HCT116 (cell line): ENCODE measurements at regions not wholly inside any gene's neighbourhood (a gene's known extent, or its start where the extent isn't known, plus 50 kb on each side); places are given as distances from the start of the nearest gene placed in this dataset.

Experiments used
- ATAC-seq: fragments of 200-7000 bp; cut with Tn5 transposase; 2 replicates; pipeline ENCODE4 v1.9.1; 2020; ENCODE audit warnings: mild to moderate bottlenecking, moderate library complexity
- BruUV-seq: library from RNA; stranded (reverse); fragments of 400-500 nt; replicated peaks from 2 replicates; lab custom pipeline; 2021; lab: Mats Ljungman, UMichigan
- CTCF ChIA-PET: fragments of 300-600 bp; sonication (Branson Sonifier 250); formaldehyde crosslinking; loops from one replicate; lab custom pipeline; 2021; ENCODE audit warnings: antibody characterized with exemption; lab: Charles Lee
- POLR2A ChIA-PET: fragments of 300-600, 350-600 bp; sonication (Branson Sonifier 250); formaldehyde crosslinking; loops from one replicate; lab custom pipeline; 2021; ENCODE audit warnings: antibody characterized with exemption; lab: Charles Lee
- RAD21 ChIA-PET, 2 experiments: fragments of 300-600 bp; sonication (Branson Sonifier 250); formaldehyde crosslinking; loops; one replicate each; lab custom pipeline; 2023; ENCODE audit warnings: low total read pairs in 2 of 2; ENCODE audit not compliant: uncharacterized antibody in 2 of 2, unreplicated experiment in 2 of 2, low non-redundant PET in 1 of 2; lab: Charles Lee
- DNase-seq: peaks from one replicate; pipeline ENCODE4 v3.0.0-alpha.2; 2010; ENCODE audit warnings: low read depth, low spot score
- H2AFZ ChIP-seq: fragments of 200-600 bp; shearing (Covaris generic), sonication (generic); 2 replicates; pipeline ENCODE4 v1.6.1; 2017; ENCODE audit warnings: low read depth, mixed run types, mixed read lengths, antibody characterized with exemption, low read length; ENCODE audit not compliant: poor library complexity, severe bottlenecking
- H3K27ac ChIP-seq: 2 replicates; pipeline ENCODE4 v1.5.1; 2012; ENCODE audit warnings: low read depth, low read length
- H3K27me3 ChIP-seq: fragments of 200-600 bp; sonication (generic); 2 replicates; pipeline ENCODE4 v1.6.1; 2016; ENCODE audit warnings: mixed run types, low read length, mixed read lengths; ENCODE audit not compliant: insufficient read depth
- H3K36me3 ChIP-seq, 2 experiments: fragments of 200-500 bp in 1 of 2; fragments of 200-600 bp in 1 of 2; sonication (Bioruptor generic) in 1 of 2; sonication (generic) in 1 of 2; 2 replicates each; pipeline versions ENCODE4 v1.5.1 to v1.6.1; 2014 to 2016; ENCODE audit warnings: low read length in 2 of 2, inconsistent platforms in 1 of 2, mixed read lengths in 1 of 2, mixed run types in 1 of 2; ENCODE audit not compliant: insufficient read depth in 2 of 2, control insufficient read depth in 1 of 2
- H3K4me1 ChIP-seq, 2 experiments: fragments of 200-600 bp in 1 of 2; sonication (generic) in 1 of 2; 2 replicates each; pipeline versions ENCODE4 v1.5.1 to v1.6.1; 2012 to 2017; ENCODE audit warnings: low read length in 2 of 2, inconsistent platforms in 1 of 2, mild to moderate bottlenecking in 1 of 2, mixed read lengths in 1 of 2, mixed run types in 1 of 2, moderate library complexity in 1 of 2; ENCODE audit not compliant: insufficient read depth in 2 of 2, control insufficient read depth in 1 of 2
- H3K4me2 ChIP-seq: fragments of 200-600 bp; sonication (generic); 2 replicates; pipeline ENCODE4 v1.6.1; 2017; ENCODE audit warnings: mixed run types, low read length, mixed read lengths
- H3K4me3 ChIP-seq, 2 experiments: fragments of 200-600 bp in 1 of 2; sonication (generic) in 1 of 2; replicated peaks in 1 of 2; 2 replicates each; pipeline ENCODE4 v1.5.1; 2011 to 2016; ENCODE audit warnings: low read length in 2 of 2, control low read depth in 1 of 2, low read depth in 1 of 2, mild to moderate bottlenecking in 1 of 2, mixed read lengths in 1 of 2, mixed run types in 1 of 2
- H3K79me2 ChIP-seq: fragments of 200-600 bp; sonication (generic); 2 replicates; pipeline ENCODE4 v1.6.1; 2017; ENCODE audit warnings: mild to moderate bottlenecking, mixed run types, low read length, moderate library complexity, mixed read lengths; ENCODE audit not compliant: insufficient read depth
- H3K9ac ChIP-seq: fragments of 200-600 bp; sonication (generic); 2 replicates; pipeline ENCODE4 v1.6.1; 2016; ENCODE audit warnings: low read length, mixed read lengths
- H3K9me2 ChIP-seq: fragments of 200-600 bp; sonication (generic), shearing (Covaris generic); 2 replicates; pipeline ENCODE4 v1.6.1; 2017; ENCODE audit warnings: mixed run types, mild to moderate bottlenecking, moderate library complexity; ENCODE audit not compliant: insufficient read depth
- H3K9me3 ChIP-seq, 2 experiments: fragments of 200-500 bp in 1 of 2; fragments of 200-600 bp in 1 of 2; sonication (Bioruptor generic) in 1 of 2; sonication (generic) in 1 of 2; 2 replicates each; pipeline ENCODE4 v1.6.1; 2014 to 2017; ENCODE audit warnings: low read length in 2 of 2, mixed read lengths in 2 of 2, inconsistent platforms in 1 of 2, low read depth in 1 of 2, mild to moderate bottlenecking in 1 of 2, mixed run types in 1 of 2, moderate library complexity in 1 of 2; ENCODE audit not compliant: control insufficient read depth in 1 of 2, insufficient read depth in 1 of 2
- H4K20me1 ChIP-seq: fragments of 200-600 bp; sonication (generic), shearing (Covaris generic); 2 replicates; pipeline ENCODE4 v1.6.1; 2017; ENCODE audit warnings: mixed run types, mild to moderate bottlenecking, moderate library complexity; ENCODE audit not compliant: insufficient read depth
- CBX3 ChIP-seq: IDR thresholded peaks from 2 replicates; pipeline ENCODE4 v1.6.1; 2012; ENCODE audit warnings: low read depth
- CEBPB ChIP-seq: IDR thresholded peaks from 2 replicates; pipeline ENCODE4 v1.6.1; 2012; ENCODE audit warnings: low read depth
- JUND ChIP-seq: IDR thresholded peaks from 2 replicates; pipeline ENCODE4 v1.6.1; 2012
- POLR2A ChIP-seq: IDR thresholded peaks from 2 replicates; pipeline ENCODE4 v1.7.0; 2011; ENCODE audit warnings: borderline replicate concordance; ENCODE audit not compliant: insufficient read depth, insufficient read length; ENCODE audit errors: extremely low read depth
- POLR2AphosphoS5 ChIP-seq: IDR thresholded peaks from 2 replicates; pipeline ENCODE4 v1.6.1; 2011; ENCODE audit warnings: mild to moderate bottlenecking, low read depth, low read length, moderate library complexity
- SIN3A ChIP-seq: IDR thresholded peaks from 2 replicates; pipeline ENCODE4 v1.6.1; 2012; ENCODE audit warnings: low read depth
- SRF ChIP-seq: IDR thresholded peaks from 2 replicates; pipeline ENCODE4 v1.6.1; 2012; ENCODE audit warnings: low read depth
- TCF7L2 ChIP-seq: IDR thresholded peaks from 2 replicates; pipeline ENCODE4 v1.7.0; 2011; ENCODE audit warnings: borderline replicate concordance, inconsistent platforms; ENCODE audit not compliant: insufficient read depth, insufficient read length; ENCODE audit errors: extremely low read depth
- ZFX ChIP-seq: fragments of 450-650 bp; IDR thresholded peaks from 2 replicates; pipeline ENCODE4 v1.6.1; 2017
- intact Hi-C: fragments of 100-400 bp; cut with micrococcal nuclease; formaldehyde crosslinking; loops from 2 replicates; pipeline ENCODE4 v1.10.0; 2022
- TF ChIP-seq, protein P1 (sequence below): IDR thresholded peaks from 2 replicates; pipeline ENCODE4 v1.6.1; 2011; ENCODE audit warnings: mild to moderate bottlenecking, low read length, moderate library complexity; ENCODE audit not compliant: insufficient replicate concordance; ENCODE audit errors: extremely low read depth

DNA sequence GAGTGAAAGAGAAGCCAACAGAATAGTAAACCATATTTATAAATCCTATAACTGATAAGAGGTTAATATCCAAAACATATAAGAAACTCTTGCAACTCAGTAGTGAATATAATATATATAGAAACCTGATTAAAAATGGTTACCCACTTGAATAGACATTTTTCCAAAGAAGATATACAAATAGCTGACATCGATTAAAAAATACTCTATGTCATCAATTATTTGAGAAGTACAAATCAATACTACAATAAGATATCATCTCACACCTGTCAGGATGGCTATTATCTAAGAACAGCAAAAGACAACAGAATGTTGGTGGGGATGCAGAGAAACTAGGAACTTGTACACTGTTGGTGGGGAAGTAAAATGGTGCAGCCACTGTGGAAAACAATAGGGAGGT lies 254.4 kb downstream of the PPARGC1A start (continued):
- TF ChIP-seq, protein P1, sequence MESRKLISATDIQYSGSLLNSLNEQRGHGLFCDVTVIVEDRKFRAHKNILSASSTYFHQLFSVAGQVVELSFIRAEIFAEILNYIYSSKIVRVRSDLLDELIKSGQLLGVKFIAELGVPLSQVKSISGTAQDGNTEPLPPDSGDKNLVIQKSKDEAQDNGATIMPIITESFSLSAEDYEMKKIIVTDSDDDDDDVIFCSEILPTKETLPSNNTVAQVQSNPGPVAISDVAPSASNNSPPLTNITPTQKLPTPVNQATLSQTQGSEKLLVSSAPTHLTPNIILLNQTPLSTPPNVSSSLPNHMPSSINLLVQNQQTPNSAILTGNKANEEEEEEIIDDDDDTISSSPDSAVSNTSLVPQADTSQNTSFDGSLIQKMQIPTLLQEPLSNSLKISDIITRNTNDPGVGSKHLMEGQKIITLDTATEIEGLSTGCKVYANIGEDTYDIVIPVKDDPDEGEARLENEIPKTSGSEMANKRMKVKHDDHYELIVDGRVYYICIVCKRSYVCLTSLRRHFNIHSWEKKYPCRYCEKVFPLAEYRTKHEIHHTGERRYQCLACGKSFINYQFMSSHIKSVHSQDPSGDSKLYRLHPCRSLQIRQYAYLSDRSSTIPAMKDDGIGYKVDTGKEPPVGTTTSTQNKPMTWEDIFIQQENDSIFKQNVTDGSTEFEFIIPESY = no peak
- TF ChIP-seq CEBPB = no peak

DNA sequence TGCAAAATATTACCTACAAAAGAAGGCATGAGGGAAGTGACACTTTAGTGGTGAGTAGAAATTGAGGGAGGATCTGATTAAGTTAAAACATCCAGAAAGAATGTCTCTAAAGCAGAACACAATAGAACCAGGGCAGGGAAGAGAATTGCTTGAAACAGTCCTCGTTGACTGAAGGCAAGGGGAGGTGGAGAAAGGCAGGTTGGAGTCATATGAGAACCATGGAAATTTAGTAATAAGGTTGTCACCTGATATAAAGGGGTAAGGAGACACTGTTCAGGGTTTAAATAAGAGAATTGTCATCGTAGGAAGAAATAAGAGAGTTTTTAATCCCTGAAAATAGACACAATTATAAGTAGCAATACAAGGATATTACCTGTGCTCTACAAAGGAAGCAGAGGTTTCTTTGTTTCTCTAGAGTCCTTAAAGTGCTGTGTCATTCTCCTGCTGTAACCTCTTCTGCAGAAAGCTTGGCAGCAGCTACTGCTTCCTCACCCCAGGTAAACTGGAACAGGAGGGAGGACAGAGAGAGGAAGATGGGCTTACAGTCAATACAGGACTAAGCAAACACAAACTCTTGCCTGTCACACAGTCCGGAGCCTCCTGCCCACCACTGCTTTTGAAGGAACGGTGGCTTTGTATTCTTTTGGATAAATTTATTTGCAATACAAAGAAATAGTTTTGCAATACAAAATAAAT lies 258.4 kb downstream of the PPARGC1A start:
- Histone ChIP-seq H4K20me1 (no peaks in the 10 kb centered on the region), H3K36me3 (no peaks in the 10 kb centered on the region), H3K9ac (no peak overlapping the region), H3K9me2 (no peaks in the 10 kb centered on the region), H2AFZ (no peak overlapping the region), H3K27me3 (no peaks in the 10 kb centered on the region), H3K27ac (no peak overlapping the region), H3K79me2 (no peaks in the 10 kb centered on the region), H3K4me1 (no peaks in the 10 kb centered on the region), H3K4me2 (no peak overlapping the region), H3K4me3 (no peak overlapping the region), H3K9me3 (peaks cover 9 to 20% of the 10 kb centered on the region in 2 experiments; a peak in 2 of 4 replicates)
- no peak for DNase-seq
- TF ChIP-seq POLR2A (no peak), TCF7L2 (no peak), POLR2AphosphoS5 (no peak), CBX3 (no peak), SIN3A (no peak), ZFX (no peak), JUND (no peak), SRF (no peak)
- TF ChIP-seq, protein P1 = no peak
- no TSS peak for BruUV-seq
- ChIA-PET CTCF (no interaction called here), RAD21 (no interaction called here), POLR2A (no interaction called here)
- ATAC-seq = no peak
- intact Hi-C loops = no loop called here
